GM19438 (cell line): ENCODE measurements at regions not wholly inside any gene's neighbourhood (a gene's known extent, or its start where the extent isn't known, plus 50 kb on each side); places are given as distances from the start of the nearest gene placed in this dataset.

Experiments
- ATAC-seq: cut with Tn5 transposase; IDR thresholded peaks from one replicate; pipeline ENCODE4 v1.9.1; 2021; ENCODE audit warnings: low read depth; ENCODE audit not compliant: unreplicated experiment

DNA sequence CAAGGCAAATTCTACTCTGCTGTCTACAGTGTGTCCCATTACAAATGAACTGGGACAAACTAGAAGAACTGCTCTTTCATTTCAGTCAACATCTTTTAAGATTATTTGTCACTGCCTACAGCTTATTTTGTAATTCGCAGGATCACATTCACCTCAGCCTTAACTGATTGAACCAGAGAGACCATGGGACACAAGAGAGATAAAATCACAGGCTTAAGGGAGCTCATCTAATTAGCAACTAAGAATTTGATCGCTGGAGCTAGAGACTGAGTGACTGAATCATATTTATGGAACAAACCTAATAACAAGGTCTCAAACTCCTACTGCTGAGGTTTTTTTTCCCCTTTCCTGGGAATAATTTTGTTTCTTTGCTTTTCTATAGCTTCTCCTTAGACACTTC lies 898.2 kb downstream of the PCDH18 start:
- ATAC-seq, result no peak

DNA sequence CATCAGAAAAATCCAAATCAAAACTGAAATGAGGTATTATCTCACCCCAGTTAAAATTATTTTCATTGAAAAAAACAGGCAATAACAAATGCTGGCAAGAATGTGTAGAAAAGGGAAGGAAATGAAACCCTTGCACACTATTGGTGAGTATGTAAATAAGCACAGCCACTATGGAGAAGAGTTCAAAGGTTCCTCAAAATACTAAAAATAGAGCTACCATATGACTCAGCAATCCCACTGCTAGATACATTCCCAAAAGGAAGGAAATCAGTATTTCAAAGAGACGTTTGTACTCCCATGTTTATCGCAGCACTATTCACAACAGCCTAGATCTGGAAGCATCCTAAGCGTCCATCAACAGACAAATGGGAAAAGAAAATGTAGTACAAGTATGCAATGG lies 932.4 kb downstream of the PCDH18 start:
- ATAC-seq, result no peak

DNA sequence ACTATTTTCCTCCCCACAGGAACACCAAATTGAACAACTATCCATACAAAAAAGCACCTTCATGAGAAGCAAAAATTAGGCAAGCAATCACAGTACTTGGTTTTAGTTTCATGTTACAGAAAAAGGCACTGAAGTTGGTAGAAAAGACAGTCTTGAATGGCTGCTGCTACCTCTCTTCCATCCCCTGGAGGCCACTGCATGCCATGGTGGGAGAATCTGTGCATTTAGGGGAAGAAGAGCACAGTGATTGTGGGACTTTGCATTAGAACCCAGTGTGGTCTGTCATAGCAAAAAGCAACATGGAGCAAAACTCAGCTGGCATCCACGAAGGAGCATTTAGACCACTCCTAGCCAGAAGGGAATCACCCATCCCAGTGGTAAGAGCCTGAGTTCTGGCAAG lies 941.9 kb downstream of the PCDH18 start:
- ATAC-seq, result no peak

DNA sequence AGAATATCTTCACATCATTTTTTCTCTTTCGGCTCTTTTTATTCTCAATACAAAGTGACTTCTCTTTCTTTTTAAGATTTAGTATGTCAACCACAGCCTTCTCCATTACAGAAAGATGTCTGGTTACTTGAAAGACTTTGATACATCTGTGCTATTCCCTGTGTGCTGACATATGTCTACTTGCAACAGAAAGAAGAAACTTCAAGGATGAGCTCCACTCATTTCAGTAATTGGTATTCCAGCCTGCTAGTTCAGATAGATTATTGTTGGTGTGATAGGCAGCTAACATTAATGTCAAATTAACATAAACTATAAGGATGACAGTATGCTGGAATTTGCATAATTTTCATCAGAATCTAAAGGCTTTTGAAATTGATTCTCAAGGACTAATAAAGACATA lies 948.7 kb downstream of the PCDH18 start:
- ATAC-seq, result no peak

DNA sequence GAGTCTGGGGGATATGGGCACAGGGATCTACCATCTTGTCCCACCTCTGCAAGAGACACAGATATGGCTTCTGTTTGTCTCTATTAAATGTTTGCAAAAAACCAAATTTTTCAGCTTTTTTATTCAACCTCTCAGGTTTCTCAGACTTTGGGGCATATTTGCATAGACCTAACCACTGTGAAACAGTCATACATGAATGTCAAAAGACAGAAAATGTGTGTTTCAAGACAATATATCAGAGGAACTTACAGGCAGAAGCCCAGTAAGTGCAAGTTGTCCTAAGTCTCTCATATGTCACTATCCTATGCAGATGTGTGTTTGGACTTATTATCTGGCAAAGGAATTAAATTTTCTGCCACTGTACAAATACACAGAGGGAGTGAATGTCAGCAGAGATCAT lies 951.2 kb downstream of the PCDH18 start:
- no peak for ATAC-seq

DNA sequence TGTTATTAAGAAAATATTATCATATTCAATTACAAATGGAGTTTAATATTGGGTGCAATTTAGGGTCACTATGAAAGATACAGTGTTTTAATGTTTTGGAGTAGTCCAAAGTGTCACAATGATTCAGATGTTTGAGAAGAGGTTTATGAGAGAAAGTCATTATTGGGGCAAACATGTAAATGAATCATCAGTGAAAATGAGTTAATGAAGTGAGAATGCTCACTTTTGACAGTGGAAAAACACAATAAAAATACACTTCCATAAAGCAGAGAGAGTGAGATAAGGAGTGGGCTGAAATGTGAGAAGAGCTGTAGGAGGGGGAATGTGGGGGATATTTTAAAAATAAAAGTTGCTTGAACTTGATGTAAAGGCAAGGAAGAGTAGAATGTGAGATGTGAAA lies 957.1 kb downstream of the PCDH18 start:
- no peak for ATAC-seq

DNA sequence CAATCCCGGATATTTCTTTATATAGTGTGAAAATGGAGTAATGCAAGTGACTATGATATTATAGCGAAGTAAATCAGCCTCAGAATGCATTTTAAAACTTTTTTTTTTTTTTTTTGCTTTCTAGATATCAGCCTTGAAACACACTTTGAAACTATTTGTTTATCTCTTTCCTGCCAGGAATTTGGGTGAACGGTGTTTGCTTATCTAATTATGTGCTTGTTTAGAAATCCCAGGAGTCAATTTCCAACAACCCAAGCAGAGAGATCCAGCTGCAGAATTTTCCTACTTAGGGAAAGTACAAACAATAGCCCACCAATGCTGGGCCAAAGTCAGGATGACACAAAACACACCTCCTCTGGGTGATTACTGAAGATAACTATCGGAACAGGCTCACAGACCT lies 958.8 kb downstream of the PCDH18 start:
- ATAC-seq, result no peak

DNA sequence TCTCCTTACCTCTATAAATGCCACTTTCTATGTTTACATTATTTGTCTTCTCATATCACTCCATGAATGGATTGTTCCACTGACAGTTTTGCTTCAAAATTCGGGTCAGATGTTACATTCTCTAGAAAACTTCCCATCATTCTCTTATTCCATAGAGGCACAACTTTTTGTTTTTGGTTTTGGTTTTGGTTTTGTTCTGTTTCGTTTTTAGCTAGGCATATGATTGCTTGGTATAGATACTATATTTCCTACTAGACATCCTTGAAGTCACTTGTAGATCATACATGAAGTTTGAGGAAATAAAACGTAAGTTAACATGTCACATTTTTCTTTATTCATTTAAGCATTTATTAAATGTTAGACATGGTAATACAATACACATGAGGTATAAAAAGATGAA lies 961.0 kb downstream of the PCDH18 start:
- no peak for ATAC-seq

DNA sequence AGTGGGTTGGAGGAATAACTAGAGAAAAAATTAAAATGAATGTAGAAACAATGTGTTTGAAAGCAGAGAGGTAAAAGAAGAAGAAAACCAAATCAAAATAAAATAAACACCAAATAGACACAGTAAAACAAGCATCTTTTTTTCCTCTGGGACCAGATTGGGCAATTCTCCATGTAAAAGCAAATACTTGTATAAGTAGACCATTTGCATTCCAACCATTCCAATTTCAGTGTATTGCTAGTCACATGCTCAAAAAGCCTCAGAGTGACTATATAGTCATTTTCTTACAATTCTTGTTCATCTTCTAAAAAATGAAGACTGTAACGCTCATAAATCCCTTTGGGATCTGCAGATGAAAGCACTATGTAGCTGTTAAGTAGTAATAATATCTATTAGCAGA lies 969.5 kb downstream of the PCDH18 start:
- no peak for ATAC-seq

GRCh38 chr4:136558940-136559494 lies 973.3 kb downstream of the PCDH18 start:
- no peak for ATAC-seq

DNA sequence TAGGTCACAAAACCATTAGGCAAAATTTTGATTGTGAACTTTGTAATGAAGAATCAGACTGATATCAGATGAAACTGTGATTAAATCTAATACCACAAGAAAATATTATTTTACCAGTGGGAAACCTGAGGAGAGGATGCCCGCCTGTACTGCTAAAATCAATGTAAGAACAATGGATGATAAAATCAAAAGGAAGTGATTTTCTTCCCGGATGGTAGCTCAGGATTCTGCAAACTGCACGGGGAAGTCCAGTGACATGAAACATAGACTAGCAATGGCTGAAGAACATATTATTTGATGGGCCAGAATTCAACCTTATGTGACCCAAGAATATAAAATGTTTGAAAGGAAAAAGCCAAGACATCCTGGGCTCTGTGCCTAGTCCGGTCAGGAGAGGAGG lies 974.9 kb downstream of the PCDH18 start:
- ATAC-seq, result no peak

GRCh38 chr4:136554033-136554432 lies 978.3 kb downstream of the PCDH18 start:
- no peak for ATAC-seq

DNA sequence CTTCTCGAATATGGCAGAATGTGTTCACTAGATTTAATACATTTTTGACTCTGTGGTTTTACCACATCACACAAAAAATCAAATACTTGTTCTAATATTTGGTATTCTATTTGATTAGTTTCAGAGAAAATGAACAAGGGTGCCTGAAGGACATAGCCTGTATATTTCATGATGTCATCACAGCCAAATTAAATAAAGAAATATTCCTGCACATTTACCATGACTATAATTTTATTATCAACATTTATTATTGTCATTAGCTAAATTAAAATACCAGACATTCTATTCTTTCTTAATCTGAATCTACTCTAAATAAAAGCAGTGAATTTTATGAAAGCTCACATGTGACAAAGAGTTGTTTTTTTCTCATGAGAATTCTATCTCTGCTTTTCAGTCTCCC lies 980.5 kb downstream of the PCDH18 start:
- no peak for ATAC-seq

DNA sequence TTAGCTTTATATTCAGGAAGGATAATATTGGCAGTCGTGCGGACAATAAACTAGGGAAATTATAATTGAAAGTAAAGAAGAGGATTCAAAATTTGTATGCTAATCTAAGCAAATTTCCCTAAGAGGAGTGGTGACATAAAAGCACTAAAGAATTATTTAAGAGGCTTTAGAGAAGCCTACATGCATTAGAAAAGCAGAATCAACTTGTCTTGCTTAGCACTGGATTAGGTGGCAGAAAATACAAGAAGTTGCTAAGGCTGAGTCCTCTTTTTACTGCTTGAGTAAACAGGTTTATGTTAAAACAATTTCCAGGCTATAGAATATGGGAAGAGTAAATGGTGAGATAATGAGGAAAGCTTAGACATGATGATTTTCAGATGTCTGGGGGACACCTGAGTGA lies 991.5 kb downstream of the PCDH18 start:
- no peak for ATAC-seq

GRCh38 chr4:136528131-136528530 lies 1004.2 kb downstream of the PCDH18 start:
- no peak for ATAC-seq

- no peak for ATAC-seq
Measured at GRCh38 chr4:136526517-136526916, 1005.8 kb downstream of the PCDH18 start.

- no peak for ATAC-seq
Measured at GRCh38 chr4:136524039-136524438, 1008.3 kb downstream of the PCDH18 start.

- ATAC-seq, result no peak
Measured at GRCh38 chr4:136516371-136516770, 1015.9 kb downstream of the PCDH18 start.

DNA sequence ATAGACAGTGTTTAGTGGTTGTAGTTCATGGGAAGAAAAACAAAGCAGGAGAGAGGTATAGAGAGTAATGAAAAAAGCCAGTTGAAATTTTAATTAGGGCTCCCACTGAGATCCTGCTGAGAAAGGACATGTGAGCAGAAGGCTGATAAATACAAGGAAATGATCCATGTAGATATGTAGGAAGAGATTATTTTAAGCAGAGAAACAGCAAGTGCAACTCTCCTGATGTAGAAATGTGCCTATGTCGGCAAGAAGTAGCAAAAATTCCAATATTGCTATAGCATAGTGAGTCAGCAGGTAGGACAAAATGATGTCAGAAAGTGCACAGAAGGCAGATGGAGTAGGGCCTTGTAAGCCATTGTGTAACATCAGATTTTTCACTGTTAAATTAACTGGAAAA lies 1027.3 kb downstream of the PCDH18 start:
- no peak for ATAC-seq

GRCh38 chr4:136495851-136496250 lies 1036.4 kb downstream of the PCDH18 start:
- no peak for ATAC-seq

- no peak for ATAC-seq
Measured at GRCh38 chr4:136495076-136495475, 1037.2 kb downstream of the PCDH18 start.

- no peak for ATAC-seq
Measured at GRCh38 chr4:136489101-136489500, 1043.2 kb downstream of the PCDH18 start.

- ATAC-seq, result no peak
Measured at GRCh38 chr4:136484996-136485395, 1047.3 kb downstream of the PCDH18 start.
